ENCODE measurements at regions not wholly inside any gene's neighbourhood (a gene's known extent, or its start where the extent isn't known, plus 50 kb on each side); places are given as distances from the start of the nearest gene placed in this dataset.

GRCh38 chr20:22529150-22530019, 55.0 kb downstream of the FOXA2 start:
- Histone ChIP-seq H3K27me3 (no peaks in the 10 kb centered on the region), H3K9me3 (no peaks in the 10 kb centered on the region), H3K4me1 (no peaks in the 10 kb centered on the region), H3K4me3 (no peak overlapping the region), H3K27ac (no peak overlapping the region), H3K36me3 (no peaks in the 10 kb centered on the region)
- ATAC-seq (ENCODE audit: low FRiP score in 2 of 2) (no peak), DNase-seq (no peak)
- TF ChIP-seq EP300 (IDR thresholded peaks at IDR 0.05) (no peak), POLR2AphosphoS5 (IDR thresholded peaks at IDR 0.05) (no peak), POLR2A (IDR thresholded peaks at IDR 0.05) (no peak), CTCF (IDR thresholded peaks at IDR 0.05) (no peak)
- 74 to 76% methylated on average over 13 of the region's 13 CpGs for WGBS, 2 donors

GRCh38 chr20:22526512-22527012, 57.8 kb downstream of the FOXA2 start:
- TF ChIP-seq POLR2A (IDR thresholded peaks at IDR 0.05) (no peak), EP300 (IDR thresholded peaks at IDR 0.05) (no peak), CTCF (IDR thresholded peaks at IDR 0.05) (no peak), POLR2AphosphoS5 (IDR thresholded peaks at IDR 0.05) (no peak)
- 70 to 78% methylated on average over 3 of the region's 3 CpGs for WGBS, 2 donors
- no peak for DNase-seq
- Histone ChIP-seq H3K4me3 (no peak overlapping the region), H3K36me3 (no peaks in the 10 kb centered on the region), H3K9me3 (no peaks in the 10 kb centered on the region), H3K27me3 (no peaks in the 10 kb centered on the region), H3K27ac (no peak overlapping the region), H3K4me1 (no peaks in the 10 kb centered on the region)
- no peak for ATAC-seq (ENCODE audit: low FRiP score in 2 of 2)

- Histone ChIP-seq H3K27me3 (no peaks in the 10 kb centered on the region), H3K4me3 (no peak overlapping the region), H3K4me1 (no peaks in the 10 kb centered on the region), H3K9me3 (no peaks in the 10 kb centered on the region), H3K36me3 (no peaks in the 10 kb centered on the region), H3K27ac (no peak overlapping the region)
- ATAC-seq (ENCODE audit: low FRiP score in 2 of 2): no peak
- no peak for DNase-seq
- WGBS, 2 donors: 79 to 85% methylated on average over 7 of the region's 7 CpGs
- TF ChIP-seq CTCF (IDR thresholded peaks at IDR 0.05) (no peak), POLR2AphosphoS5 (IDR thresholded peaks at IDR 0.05) (no peak), EP300 (IDR thresholded peaks at IDR 0.05) (no peak), POLR2A (IDR thresholded peaks at IDR 0.05) (no peak)
Observed at GRCh38 chr20:22525821-22526220, 58.6 kb downstream of the FOXA2 start.

DNA sequence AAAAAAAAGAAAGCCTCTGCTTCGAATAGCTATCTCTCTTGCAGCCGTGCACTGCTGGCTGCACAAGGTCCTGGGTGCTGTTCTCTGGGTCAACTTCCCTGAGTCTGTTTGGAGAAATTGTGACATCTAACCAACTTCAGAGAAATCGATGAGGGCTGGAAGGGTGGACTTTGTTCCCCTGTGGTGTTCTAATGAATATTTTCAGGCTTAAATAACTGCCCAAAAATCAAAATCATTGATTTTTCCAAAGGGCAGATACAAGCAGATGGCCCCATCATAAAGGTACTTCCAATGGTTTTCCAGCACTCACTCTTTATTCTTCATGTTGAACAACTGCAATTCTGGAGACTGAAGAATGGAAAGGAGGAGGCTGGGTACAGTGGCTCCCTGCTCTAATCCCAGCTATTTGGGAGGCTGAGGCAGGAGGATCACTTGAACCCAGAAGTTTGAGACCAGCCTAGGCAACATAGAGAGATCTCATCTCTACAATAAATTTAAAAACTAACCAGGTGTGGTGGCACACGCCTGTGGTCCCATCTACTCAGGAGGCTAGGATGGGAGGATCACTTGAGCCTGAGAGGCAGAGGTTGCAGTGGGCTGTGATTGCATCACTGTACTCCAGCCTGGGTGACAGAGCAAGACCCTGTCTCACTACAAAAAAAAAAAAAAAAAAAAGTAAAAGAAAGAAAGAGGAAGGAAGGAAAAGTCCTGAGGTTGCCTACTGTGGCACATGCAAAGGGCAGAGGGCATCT, 59.1 kb downstream of the FOXA2 start:
- no peak for DNase-seq
- H3K9me3 ChIP-seq: no peaks in the 10 kb centered on the region
- no peaks in the 10 kb centered on the region for H3K4me1 ChIP-seq
- no peak overlapping the region for H3K27ac ChIP-seq
- no peaks in the 10 kb centered on the region for H3K27me3 ChIP-seq
- TF ChIP-seq CTCF (IDR thresholded peaks at IDR 0.05) (no peak), POLR2AphosphoS5 (IDR thresholded peaks at IDR 0.05) (no peak), POLR2A (IDR thresholded peaks at IDR 0.05) (no peak), EP300 (IDR thresholded peaks at IDR 0.05) (no peak)
- H3K4me3 ChIP-seq: no peak overlapping the region
- ATAC-seq (ENCODE audit: low FRiP score in 2 of 2): no peak
- H3K36me3 ChIP-seq: no peaks in the 10 kb centered on the region
- WGBS, 2 donors: 85 to 86% methylated on average over 4 of the region's 4 CpGs

Measured in upper lobe of left lung (tissue), 6 donors.